HUES6 (cell line): ENCODE measurements at regions not wholly inside any gene's neighbourhood (a gene's known extent, or its start where the extent isn't known, plus 50 kb on each side); places are given as distances from the start of the nearest gene placed in this dataset.

Experiments used
- H3K27ac ChIP-seq: 2 replicates; pipeline ENCODE4 v1.7.0; 2013; ENCODE audit warnings: low read depth, mild to moderate bottlenecking, low read length, inconsistent platforms
- H3K27me3 ChIP-seq: 2 replicates; pipeline ENCODE4 v1.6.1; 2013; ENCODE audit warnings: low read length; ENCODE audit not compliant: control insufficient read depth, insufficient read depth
- H3K36me3 ChIP-seq: 2 replicates; pipeline ENCODE4 v1.6.1; 2013; ENCODE audit warnings: low read length; ENCODE audit not compliant: control insufficient read depth, insufficient read depth
- H3K4me1 ChIP-seq: 2 replicates; pipeline ENCODE4 v1.6.1; 2013; ENCODE audit warnings: low read length; ENCODE audit not compliant: control insufficient read depth, insufficient read depth
- H3K4me3 ChIP-seq: 2 replicates; pipeline ENCODE4 v1.5.1; 2013; ENCODE audit warnings: low read depth, low read length
- H3K9ac ChIP-seq: one replicate; pipeline ENCODE4 v1.6.1; 2013; ENCODE audit warnings: mild to moderate bottlenecking, low read length
- H3K9me3 ChIP-seq: 2 replicates; pipeline ENCODE4 v1.6.1; 2013; ENCODE audit warnings: low read depth, low read length; ENCODE audit not compliant: control insufficient read depth, insufficient read depth

DNA sequence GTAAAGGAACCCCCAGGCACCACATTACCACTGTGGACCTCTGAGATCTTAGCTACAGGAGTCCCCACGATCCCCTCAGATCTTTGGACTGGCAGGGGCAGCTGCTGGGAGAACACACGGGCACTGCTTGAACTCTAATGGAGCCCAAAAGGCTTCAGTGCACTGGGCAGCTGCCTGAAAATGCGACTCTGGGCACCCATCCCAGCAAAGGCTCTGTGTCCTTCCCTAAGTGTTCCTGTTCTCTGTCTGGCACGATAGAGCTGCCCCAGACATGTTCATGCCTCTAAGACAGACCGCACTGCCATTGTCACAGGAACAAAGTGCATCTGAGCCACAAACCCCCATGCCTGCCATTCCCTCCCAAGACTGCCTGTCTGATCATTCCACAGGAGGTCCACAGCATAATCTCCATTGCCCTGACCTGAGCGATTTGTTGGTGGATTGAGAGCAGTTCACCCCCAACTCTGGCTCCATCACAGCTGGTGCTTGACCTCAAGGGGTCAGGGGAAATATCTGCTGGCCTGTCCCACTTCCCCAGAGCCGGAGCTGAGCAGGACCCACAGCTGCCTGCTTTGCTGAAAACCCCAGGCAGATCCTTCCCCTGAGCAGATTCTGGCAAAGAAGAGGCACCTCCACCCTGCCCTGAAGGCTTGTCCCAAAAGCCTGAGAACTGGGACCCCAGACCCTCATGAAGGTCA, 436.0 kb upstream of the INTU start:
- no peak overlapping the region for H3K4me3 ChIP-seq

GRCh38 chr4:127203562-127204200, 429.1 kb upstream of the INTU start:
- Histone ChIP-seq H3K4me1 (peaks cover 6% of the 10 kb centered on the region; the same call in 1 of the 2 replicates), H3K27ac (no peak overlapping the region), H3K4me3 (no peak overlapping the region), H3K9ac (no peak overlapping the region), H3K9me3 (no peaks in the 10 kb centered on the region), H3K36me3 (no peaks in the 10 kb centered on the region), H3K27me3 (no peaks in the 10 kb centered on the region)

More for the DNA sequence above, 436.0 kb upstream of the INTU start:
- Histone ChIP-seq H3K36me3 (no peaks in the 10 kb centered on the region), H3K9ac (no peak overlapping the region), H3K9me3 (no peaks in the 10 kb centered on the region), H3K4me1 (no peaks in the 10 kb centered on the region), H3K27me3 (no peaks in the 10 kb centered on the region), H3K27ac (no peak overlapping the region)

DNA sequence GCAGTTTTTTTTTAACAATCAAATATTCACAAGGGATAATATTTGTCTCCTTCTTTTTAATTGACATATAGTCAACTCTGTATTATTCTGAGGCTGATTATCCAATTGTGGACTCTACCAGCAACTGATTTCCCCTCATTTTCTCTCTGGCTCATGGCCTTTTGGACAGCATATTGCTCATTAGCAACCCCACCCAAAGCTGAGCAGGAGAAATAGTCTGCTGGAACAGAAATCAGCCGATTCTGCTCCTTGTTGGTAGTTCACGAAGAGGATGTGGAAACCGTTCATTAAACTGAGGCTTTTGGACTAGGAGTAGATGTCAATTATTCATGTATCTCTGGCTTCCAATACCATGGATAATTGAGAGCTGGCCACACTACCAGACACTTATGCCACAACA, 428.4 kb upstream of the INTU start:
- Histone ChIP-seq H3K4me3 (no peak overlapping the region), H3K9ac (no peak overlapping the region), H3K9me3 (no peaks in the 10 kb centered on the region), H3K4me1 (peaks cover 6% of the 10 kb centered on the region; the same call in 1 of the 2 replicates), H3K36me3 (no peaks in the 10 kb centered on the region), H3K27ac (no peak overlapping the region), H3K27me3 (no peaks in the 10 kb centered on the region)

DNA sequence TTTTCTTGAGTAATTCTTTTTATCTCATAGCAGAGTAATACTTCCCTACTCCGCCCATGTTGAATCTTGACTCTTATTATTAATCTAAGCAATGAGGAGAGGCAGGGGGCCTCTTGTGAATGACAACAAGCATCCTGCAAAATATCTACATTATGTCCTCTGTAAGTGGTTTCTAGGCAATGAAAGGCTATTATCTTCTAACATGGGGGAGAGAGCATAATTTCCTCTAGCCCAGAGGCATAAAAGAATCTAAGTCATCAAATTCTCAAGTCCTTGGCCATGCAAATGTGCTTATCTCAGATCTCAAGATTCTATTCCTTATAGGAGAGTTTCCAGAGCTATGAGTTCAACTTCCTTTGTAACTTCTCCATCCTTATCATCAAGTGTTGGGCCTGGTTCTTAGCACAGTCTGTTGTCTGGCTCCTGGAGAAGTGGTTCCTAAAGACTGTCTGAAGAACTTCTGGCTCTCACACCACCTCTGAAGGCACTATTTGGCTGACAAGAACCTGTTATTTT, 423.1 kb upstream of the INTU start:
- H3K4me1 ChIP-seq = no peaks in the 10 kb centered on the region

DNA sequence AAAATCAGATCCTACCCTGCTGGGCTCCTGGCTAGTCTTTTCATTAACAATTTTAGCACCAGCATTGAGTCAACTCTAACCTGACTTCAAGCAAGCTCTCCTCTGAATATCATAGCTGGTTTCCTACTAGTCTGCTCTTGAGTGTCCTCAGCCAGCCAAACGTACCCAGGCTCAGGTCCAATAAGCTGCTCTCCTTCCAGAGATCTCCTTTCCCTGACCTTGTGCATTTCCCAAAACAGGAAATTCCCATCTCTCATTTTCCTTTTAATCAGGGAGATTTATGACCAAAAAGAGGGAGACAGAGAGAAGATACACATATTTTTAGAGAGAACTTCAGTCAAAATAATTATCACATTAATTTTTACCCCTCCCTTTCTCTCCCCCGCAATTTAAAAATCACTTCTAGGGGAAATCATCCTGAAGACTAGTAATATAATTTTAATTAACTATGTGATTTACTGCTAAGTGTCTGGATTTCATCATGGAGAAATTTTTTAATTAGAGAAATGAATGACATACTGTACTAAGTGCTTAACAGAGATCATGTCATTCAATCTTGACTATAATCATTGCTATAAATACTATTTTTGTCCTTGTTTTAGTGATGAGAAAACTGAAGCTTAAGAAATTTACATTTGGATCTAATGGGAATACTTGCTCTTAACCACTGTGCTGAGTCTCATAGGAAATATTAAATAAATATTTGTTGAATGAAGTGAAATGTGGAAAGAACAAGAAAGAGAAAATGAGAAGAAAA, 421.7 kb upstream of the INTU start:
- Histone ChIP-seq H3K27ac (no peak overlapping the region), H3K4me1 (no peaks in the 10 kb centered on the region), H3K4me3 (no peak overlapping the region), H3K9ac (no peak overlapping the region), H3K9me3 (no peaks in the 10 kb centered on the region), H3K36me3 (no peaks in the 10 kb centered on the region), H3K27me3 (no peaks in the 10 kb centered on the region)

More for the DNA sequence above, 423.1 kb upstream of the INTU start:
- H3K36me3 ChIP-seq = no peaks in the 10 kb centered on the region
- H3K9me3 ChIP-seq = no peaks in the 10 kb centered on the region
- no peak overlapping the region for H3K27ac ChIP-seq
- H3K4me3 ChIP-seq = no peak overlapping the region
- H3K27me3 ChIP-seq = no peaks in the 10 kb centered on the region
- H3K9ac ChIP-seq = no peak overlapping the region

- Histone ChIP-seq H3K4me1 (no peaks in the 10 kb centered on the region), H3K9ac (no peak overlapping the region), H3K27ac (no peak overlapping the region)
Measured at GRCh38 chr4:127211650-127212560, 420.9 kb upstream of the INTU start.

GRCh38 chr4:127212701-127213100, 420.1 kb upstream of the INTU start:
- H3K27me3 ChIP-seq = no peaks in the 10 kb centered on the region
- no peaks in the 10 kb centered on the region for H3K4me1 ChIP-seq
- no peaks in the 10 kb centered on the region for H3K9me3 ChIP-seq
- no peak overlapping the region for H3K27ac ChIP-seq
- H3K9ac ChIP-seq = no peak overlapping the region
- H3K36me3 ChIP-seq = no peaks in the 10 kb centered on the region
- H3K4me3 ChIP-seq = no peak overlapping the region

More at GRCh38 chr4:127211650-127212560, 420.9 kb upstream of the INTU start:
- Histone ChIP-seq H3K36me3 (no peaks in the 10 kb centered on the region), H3K9me3 (no peaks in the 10 kb centered on the region), H3K4me3 (no peak overlapping the region), H3K27me3 (no peaks in the 10 kb centered on the region)

- Histone ChIP-seq H3K4me1 (no peaks in the 10 kb centered on the region), H3K27me3 (no peaks in the 10 kb centered on the region), H3K36me3 (no peaks in the 10 kb centered on the region), H3K27ac (no peak overlapping the region), H3K4me3 (no peak overlapping the region), H3K9ac (no peak overlapping the region), H3K9me3 (no peaks in the 10 kb centered on the region)
Measured at GRCh38 chr4:127214016-127214415, 418.7 kb upstream of the INTU start.

DNA sequence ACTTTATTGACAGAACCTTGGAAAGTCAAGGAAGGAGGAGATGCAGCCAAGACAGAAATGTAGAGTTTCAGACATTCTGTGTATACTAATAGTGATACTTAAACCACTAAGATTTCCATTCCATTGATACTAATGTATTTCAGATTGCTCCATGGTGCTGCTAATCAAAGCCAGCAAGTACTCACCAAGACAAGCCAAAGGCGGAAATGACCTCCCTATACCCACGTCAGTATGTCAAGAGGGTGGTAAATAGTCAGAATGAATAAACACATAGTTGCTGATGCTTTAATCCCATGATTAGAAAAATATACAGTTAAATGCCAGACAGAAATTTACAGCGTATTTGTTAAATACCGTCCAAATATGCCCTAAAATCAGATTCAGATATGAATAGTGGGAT, 417.8 kb upstream of the INTU start:
- Histone ChIP-seq H3K4me1 (no peaks in the 10 kb centered on the region), H3K9ac (no peak overlapping the region), H3K27ac (no peak overlapping the region), H3K36me3 (no peaks in the 10 kb centered on the region), H3K4me3 (no peak overlapping the region), H3K27me3 (no peaks in the 10 kb centered on the region), H3K9me3 (no peaks in the 10 kb centered on the region)

DNA sequence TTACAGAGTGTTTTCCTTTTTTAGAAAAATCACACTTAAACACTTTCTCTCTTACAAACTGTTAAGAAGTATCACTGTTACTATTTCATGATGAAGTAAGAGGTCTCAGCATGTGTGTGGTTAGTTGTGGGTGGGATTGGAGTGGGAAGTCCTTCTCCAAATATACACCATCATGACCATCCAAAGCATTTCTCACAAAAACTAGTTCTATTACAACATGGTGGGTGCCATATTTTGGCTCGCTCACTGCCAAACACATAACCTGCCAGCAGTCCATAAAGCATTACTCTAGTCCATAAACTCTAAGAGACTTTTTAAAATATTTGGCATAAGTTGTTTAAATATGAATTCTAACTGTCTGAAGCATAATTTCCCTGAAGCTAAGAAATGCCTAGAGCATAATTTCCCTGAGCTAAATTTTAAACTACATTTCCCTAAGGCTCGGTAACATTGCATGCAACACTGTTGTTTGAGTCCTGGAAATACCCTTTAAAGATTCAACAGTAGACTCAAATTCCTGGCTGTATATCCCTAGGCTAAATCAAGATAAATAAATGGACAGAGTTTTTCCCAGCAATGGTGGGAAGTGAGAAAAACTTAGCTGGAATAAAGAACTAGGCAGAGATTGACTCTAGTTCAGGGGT, 415.0 kb upstream of the INTU start:
- H3K9ac ChIP-seq = no peak overlapping the region
- H3K4me3 ChIP-seq = no peak overlapping the region
- H3K9me3 ChIP-seq = no peaks in the 10 kb centered on the region
- H3K27me3 ChIP-seq = no peaks in the 10 kb centered on the region
- H3K4me1 ChIP-seq = no peaks in the 10 kb centered on the region
- H3K36me3 ChIP-seq = no peaks in the 10 kb centered on the region
- no peak overlapping the region for H3K27ac ChIP-seq
